HG03175 (cell line): ENCODE measurements at regions not wholly inside any gene's neighbourhood (a gene's known extent, or its start where the extent isn't known, plus 50 kb on each side); places are given as distances from the start of the nearest gene placed in this dataset.
"Not testable (repeated sequence)": the region's sequence is repeated elsewhere in the genome, so short reads cannot be mapped to it uniquely, and the experiment has no call there.

Experiments used
- ATAC-seq: cut with Tn5 transposase; IDR thresholded peaks from one replicate; pipeline ENCODE4 v1.9.1; 2021; ENCODE audit warnings: mild to moderate bottlenecking, moderate library complexity; ENCODE audit not compliant: unreplicated experiment

- no peak for ATAC-seq
Observed at GRCh38 chr14:71384007-71384845, 477.0 kb downstream of the PCNX1 start.

DNA sequence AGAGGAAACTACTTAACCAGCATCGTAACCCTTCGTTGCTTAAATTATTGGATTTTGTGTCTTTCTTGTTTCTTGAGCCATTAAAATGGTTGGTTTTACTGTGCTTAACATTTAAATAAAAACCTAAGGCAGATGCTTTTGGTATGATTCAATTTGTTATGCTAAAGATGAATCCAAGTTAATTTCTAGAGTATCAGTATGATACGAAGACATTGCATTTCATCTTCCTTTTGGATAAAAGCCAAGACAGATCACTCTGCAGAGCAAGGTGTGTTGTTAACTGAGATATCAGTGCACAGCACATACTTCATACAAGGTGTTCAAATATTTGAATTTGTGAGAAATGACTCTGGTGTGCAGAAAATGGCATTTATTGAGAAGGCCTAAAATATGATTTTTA lies 480.5 kb downstream of the PCNX1 start:
- no peak for ATAC-seq

DNA sequence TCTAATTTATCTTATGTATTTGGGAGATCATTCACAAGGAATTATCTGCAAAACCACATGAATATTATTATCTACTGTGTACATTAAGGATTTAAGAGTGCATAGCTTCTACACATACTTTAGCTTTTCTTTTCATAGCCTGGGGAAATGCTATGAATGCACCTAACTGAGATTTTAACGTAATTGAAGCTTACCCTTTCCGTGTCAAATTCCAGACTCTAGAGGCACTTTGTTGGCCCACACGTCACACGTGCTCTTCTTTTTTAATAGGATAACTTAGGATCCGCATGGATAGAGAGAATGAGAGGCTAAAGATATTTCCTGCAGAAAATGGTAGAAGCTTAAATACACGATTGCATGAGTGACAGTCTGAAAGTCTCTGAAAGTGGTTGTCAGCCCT lies 481.1 kb downstream of the PCNX1 start:
- no peak for ATAC-seq

DNA sequence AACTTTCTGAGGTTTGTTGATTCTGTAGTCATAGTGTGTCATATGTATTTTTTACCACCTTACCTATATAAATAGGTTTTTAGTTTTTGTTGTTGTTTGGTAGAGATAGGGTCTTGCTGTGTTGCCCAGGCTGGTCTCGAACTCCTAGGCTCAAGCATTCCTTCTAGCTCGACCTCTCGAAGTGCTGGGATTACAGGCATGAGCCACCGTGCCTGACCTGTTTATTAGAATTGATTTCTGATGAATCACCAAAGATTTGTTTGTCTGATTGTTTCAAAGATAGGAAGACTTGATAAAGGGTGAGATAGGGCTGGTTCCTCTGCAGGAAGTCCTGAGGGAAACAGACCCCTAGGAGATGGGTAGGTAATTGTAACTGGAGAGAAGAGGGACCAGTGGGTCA lies 481.6 kb downstream of the PCNX1 start:
- ATAC-seq = no peak

DNA sequence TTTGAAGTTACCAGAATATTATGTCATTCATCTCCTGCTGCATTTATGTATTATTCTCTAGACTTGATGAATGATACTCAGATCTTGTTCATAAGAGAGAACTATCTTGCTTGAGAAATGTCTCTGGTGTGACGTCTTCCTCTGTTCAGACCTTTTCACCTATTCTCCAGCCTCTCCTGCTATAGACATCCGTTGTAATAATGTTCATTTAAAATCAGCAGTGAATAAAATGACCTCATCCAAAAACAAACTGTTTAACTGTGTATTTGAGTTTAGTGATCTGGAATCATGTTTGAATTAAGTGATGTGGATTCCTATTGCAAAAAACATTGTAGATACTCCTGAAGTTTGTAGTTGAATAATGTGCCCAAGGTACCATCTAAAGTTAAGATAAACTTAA lies 487.1 kb downstream of the PCNX1 start:
- no peak for ATAC-seq

DNA sequence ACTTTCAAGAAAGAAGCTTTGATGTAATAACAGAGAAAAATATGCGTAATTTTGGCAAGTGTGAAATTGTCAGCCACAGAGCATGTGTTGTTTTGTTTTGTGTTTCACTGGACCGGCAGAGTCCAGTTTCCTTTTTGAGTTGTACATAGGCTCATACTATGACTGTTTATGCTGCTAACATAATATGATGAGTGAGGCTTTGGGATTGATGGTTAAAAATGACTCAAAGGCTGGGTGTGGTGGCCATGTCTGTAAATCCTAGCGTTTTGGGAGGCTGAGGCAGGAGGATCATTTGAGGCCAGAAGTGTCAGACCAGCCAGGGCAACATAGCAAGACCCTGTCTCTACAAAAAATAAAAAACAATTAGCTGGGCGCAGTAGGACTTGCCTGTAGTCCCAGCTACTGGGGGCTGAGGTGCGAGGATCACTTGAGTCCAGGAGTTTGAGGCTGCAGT lies 487.9 kb downstream of the PCNX1 start:
- ATAC-seq = no peak

- ATAC-seq = no peak
Observed at GRCh38 chr14:71395636-71396035, 488.4 kb downstream of the PCNX1 start.

- no peak for ATAC-seq
Observed at GRCh38 chr14:71396050-71396677, 488.9 kb downstream of the PCNX1 start.

DNA sequence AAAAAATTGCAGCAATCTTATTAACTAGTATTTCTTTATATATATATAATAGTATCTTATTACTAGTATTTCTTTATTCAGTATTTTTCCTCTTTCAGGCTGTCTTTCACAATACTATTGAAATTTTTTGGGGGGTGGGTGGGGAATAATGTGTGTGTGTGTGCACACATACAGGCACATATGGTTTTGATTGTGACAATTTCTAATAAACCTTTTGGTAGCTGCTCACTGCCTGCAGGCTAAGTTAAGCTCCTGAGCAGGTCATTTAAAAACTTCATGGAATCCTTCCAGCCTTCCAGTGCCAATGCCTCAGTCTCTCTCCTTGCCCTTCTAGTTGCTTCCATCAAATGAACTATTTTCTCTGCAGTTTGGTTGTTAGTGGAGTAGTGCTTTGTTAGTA lies 490.1 kb downstream of the PCNX1 start:
- ATAC-seq = no peak

- peak; percentile 12 for ATAC-seq
Observed at GRCh38 chr14:71398450-71398849, 491.2 kb downstream of the PCNX1 start.

DNA sequence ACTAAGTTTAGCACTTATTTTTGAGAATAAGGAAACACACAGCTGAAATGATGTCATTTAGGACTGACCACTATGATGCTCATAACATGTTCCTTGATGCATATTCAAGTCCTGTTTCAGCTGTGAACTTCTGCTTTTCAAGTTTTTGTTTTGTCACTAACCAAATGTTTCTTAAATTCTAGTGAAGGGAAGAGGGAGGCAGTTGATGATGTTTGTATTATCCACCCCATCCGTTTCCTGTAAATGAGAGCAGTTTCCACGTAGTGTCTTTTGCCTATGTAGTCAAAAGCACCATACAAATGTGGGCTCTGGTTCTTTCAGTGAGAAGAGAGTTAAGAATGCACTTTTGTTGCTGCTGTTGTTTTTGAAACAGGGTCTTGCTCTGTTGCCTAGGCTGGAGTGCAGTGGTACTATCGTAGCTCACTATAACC lies 491.8 kb downstream of the PCNX1 start:
- ATAC-seq = peak; percentile 85

GRCh38 chr14:71400871-71401321 lies 493.6 kb downstream of the PCNX1 start:
- no peak for ATAC-seq

GRCh38 chr14:71402415-71402814 lies 495.2 kb downstream of the PCNX1 start:
- not testable (repeated sequence) for ATAC-seq

DNA sequence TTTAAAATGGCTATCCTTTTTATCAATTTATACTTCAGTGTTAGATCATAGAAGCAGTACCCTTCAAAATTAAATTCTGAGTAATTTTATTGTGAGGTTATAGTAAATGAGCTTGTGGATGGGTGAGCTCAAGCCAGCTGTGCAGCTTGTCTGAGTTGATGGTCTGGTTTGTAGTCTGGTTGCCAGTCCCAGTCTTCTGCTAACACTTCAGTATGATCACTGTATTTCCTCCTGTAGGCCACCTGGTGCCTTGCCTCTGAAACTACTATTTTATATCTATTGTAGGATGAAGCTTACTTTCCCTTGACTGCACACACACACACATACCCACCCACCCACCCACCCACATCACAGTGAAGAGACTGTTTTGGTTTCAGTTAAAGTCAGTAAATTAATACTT lies 496.4 kb downstream of the PCNX1 start:
- peak; percentile 57 for ATAC-seq

DNA sequence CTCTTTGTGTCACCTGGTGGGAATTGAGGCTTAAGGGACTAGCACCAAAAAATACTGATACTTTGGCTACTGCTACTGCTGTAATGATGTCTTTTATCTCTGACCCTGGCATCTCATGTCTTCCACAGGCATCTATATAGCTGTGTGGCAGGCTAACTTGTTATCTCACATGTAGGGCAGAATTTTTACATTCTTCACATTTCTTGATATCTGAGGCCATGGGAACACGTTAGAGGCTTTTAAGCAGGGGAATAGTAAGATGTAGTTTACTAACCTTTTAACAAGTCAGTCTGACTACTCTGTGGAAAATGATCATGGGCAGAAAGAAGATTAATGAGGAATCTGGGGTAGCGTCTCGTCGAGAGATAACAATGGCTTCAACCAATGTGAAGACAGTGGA lies 498.4 kb downstream of the PCNX1 start:
- ATAC-seq = no peak

GRCh38 chr14:71408362-71409030 lies 501.2 kb downstream of the PCNX1 start:
- ATAC-seq = no peak

GRCh38 chr14:71410578-71411284 lies 503.5 kb downstream of the PCNX1 start:
- no peak for ATAC-seq

DNA sequence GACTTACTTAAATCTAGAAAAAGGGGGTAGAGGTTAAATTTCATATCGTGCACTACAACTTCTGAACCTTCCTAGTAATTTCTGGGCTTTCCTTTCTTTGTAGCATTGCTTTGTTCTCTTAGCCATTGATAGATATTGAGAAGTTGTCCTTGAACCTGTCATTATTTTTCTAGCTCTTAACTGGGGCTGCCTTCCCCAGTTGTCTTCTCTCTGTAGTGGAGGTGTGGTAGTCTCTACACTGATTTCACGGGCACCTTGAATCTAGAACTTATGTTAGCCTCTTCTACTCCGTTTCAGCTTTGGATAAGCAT lies 504.0 kb downstream of the PCNX1 start:
- ATAC-seq = no peak

GRCh38 chr14:71411738-71412137 lies 504.5 kb downstream of the PCNX1 start:
- no peak for ATAC-seq

GRCh38 chr14:71414631-71415403 lies 507.6 kb downstream of the PCNX1 start:
- ATAC-seq = no peak

DNA sequence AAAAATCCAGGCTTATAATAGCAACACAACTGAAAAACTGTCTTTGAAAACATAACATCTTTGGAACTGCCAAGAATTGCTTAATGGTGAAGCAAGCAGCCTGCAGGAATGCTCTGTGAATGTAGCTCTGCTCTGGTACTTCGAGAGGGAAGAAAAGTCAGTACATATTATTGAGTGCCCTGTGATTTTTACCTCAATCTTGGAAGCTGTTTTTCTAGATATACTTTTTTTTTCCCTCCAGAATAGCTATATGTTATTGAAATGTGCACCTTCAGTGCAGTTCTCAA lies 508.1 kb downstream of the PCNX1 start:
- no peak for ATAC-seq
